ENCODE measurements at regions not wholly inside any gene's neighbourhood (a gene's known extent, or its start where the extent isn't known, plus 50 kb on each side); places are given as distances from the start of the nearest gene placed in this dataset.

GRCh38 chr6:1057490-1058135, 254.3 kb upstream of the FOXQ1 start:
- no peaks in the 10 kb centered on the region for H3K36me3 ChIP-seq (replicated peaks; ENCODE audit: insufficient read depth, low read depth)
- 58% methylated on average over 14 of the region's 14 CpGs for WGBS (ENCODE audit: low lambda C conversion rate, missing lambda C conversion rate)
- H3K9me2 ChIP-seq (replicated peaks; ENCODE audit: insufficient read depth) = no peaks in the 10 kb centered on the region
- no peaks in the 10 kb centered on the region for H3K79me2 ChIP-seq
- H4K20me1 ChIP-seq (ENCODE audit: insufficient read depth, poor library complexity, severe bottlenecking) = no peaks in the 10 kb centered on the region
- TF ChIP-seq EZH2 (IDR thresholded peaks at IDR 0.05; ENCODE audit: borderline replicate concordance) (no peak), EZH2phosphoT487 (IDR thresholded peaks at IDR 0.05; ENCODE audit: low read depth, severe bottlenecking, unreplicated experiment) (no peak)
- TF ChIP-seq, protein P1, sequence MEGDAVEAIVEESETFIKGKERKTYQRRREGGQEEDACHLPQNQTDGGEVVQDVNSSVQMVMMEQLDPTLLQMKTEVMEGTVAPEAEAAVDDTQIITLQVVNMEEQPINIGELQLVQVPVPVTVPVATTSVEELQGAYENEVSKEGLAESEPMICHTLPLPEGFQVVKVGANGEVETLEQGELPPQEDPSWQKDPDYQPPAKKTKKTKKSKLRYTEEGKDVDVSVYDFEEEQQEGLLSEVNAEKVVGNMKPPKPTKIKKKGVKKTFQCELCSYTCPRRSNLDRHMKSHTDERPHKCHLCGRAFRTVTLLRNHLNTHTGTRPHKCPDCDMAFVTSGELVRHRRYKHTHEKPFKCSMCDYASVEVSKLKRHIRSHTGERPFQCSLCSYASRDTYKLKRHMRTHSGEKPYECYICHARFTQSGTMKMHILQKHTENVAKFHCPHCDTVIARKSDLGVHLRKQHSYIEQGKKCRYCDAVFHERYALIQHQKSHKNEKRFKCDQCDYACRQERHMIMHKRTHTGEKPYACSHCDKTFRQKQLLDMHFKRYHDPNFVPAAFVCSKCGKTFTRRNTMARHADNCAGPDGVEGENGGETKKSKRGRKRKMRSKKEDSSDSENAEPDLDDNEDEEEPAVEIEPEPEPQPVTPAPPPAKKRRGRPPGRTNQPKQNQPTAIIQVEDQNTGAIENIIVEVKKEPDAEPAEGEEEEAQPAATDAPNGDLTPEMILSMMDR (IDR thresholded peaks at IDR 0.05; ENCODE audit: poor library complexity) = no peak
- no peak overlapping the region for H3K4me3 ChIP-seq
- H3K27ac ChIP-seq = no peak overlapping the region
- H3K4me2 ChIP-seq = no peak overlapping the region
- no peak overlapping the region for H2AFZ ChIP-seq
- DNase-seq (ENCODE audit: low spot score) = no peak
- H3K9me3 ChIP-seq (ENCODE audit: low read depth) = no peaks in the 10 kb centered on the region
- peaks cover 6% of the 10 kb centered on the region for H3K4me1 ChIP-seq (ENCODE audit: insufficient read depth)
- H3K27me3 ChIP-seq = no peaks in the 10 kb centered on the region

DNA sequence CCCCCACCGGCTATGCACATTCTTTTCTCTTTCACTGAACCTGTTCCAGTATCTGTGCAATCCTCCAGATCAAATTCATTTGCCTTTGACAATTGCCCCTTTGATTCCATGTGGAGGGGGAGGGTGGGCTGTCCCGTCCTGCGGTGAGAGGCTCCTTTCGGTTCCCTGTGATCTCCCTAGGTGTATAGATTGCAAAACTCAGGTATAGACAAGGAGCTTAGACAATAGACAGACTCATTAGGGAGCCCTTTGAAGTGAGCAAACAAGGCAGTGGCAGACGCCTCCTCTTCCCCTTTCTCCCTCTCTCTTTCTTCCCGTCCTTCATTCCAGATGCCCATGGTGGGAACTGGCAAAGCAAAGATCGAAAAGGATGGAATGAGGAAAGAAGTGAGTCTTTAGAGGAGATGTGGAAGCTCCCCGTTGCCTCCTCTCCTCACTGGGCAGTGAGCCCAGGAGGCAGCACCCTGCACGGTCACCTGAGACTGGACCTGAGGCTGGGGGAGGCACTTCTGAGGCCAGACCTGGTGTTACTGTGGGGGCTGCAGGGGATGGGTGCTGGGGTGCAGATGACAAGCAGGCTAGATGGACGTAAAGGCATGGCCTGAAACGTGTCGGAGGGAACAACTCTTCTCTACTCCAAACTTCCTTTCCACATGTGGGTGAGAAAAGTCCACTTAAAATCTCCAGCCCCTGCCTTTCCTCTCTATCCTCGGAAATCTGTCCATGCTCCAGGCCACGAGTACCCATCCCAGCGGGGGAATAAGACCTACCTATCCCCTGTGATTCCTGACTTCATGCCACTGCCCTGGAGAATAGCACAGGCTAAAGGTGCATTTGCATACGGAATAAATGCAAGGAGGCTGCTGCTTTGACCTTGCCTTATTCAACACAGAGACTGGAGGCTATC, 256.6 kb upstream of the FOXQ1 start:
- Histone ChIP-seq H3K9me2 (replicated peaks; ENCODE audit: insufficient read depth) (no peaks in the 10 kb centered on the region), H2AFZ (no peak overlapping the region), H3K4me3 (no peak overlapping the region), H3K9me3 (ENCODE audit: low read depth) (no peaks in the 10 kb centered on the region), H3K79me2 (no peaks in the 10 kb centered on the region), H3K4me2 (no peak overlapping the region), H3K4me1 (ENCODE audit: insufficient read depth) (peaks cover 6% of the 10 kb centered on the region), H4K20me1 (ENCODE audit: insufficient read depth, poor library complexity, severe bottlenecking) (no peaks in the 10 kb centered on the region), H3K36me3 (replicated peaks; ENCODE audit: insufficient read depth, low read depth) (no peaks in the 10 kb centered on the region), H3K27ac (no peak overlapping the region), H3K27me3 (no peaks in the 10 kb centered on the region)
- 68% methylated on average over 16 of the region's 16 CpGs for WGBS (ENCODE audit: low lambda C conversion rate, missing lambda C conversion rate)
- TF ChIP-seq EZH2 (IDR thresholded peaks at IDR 0.05; ENCODE audit: borderline replicate concordance) = no peak
- no peak for DNase-seq (ENCODE audit: low spot score)

DNA sequence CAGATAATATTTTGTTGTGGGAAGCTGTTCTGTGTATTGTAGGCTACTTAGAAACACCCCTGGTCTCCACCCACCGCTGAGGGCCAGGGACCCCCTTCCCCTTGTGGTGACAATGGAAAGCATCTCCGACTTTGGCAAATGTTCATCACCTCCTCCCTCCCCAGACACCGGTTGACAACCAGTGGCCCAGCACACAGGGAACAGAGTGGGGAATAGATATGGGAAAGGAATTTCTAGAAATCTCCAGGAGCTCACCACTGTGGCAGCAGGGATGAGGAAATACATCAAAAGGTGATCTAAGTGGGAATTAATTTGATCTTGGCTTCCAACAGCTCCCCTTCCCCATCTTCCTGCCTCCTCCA, 257.3 kb upstream of the FOXQ1 start:
- no peaks in the 10 kb centered on the region for H3K9me2 ChIP-seq (replicated peaks; ENCODE audit: insufficient read depth)
- no peak overlapping the region for H2AFZ ChIP-seq
- H3K4me3 ChIP-seq = no peak overlapping the region
- no peak overlapping the region for H3K27ac ChIP-seq
- peaks cover 6% of the 10 kb centered on the region for H3K4me1 ChIP-seq (ENCODE audit: insufficient read depth)
- H3K36me3 ChIP-seq (replicated peaks; ENCODE audit: insufficient read depth, low read depth) = no peaks in the 10 kb centered on the region
- TF ChIP-seq, protein P1 (IDR thresholded peaks at IDR 0.05; ENCODE audit: poor library complexity) = no peak
- no peak for TF ChIP-seq EZH2phosphoT487 (IDR thresholded peaks at IDR 0.05; ENCODE audit: low read depth, severe bottlenecking, unreplicated experiment)
- no peak for TF ChIP-seq EZH2 (IDR thresholded peaks at IDR 0.05; ENCODE audit: borderline replicate concordance)
- no peaks in the 10 kb centered on the region for H3K27me3 ChIP-seq
- no peaks in the 10 kb centered on the region for H3K9me3 ChIP-seq (ENCODE audit: low read depth)
- no peak overlapping the region for H3K4me2 ChIP-seq
- WGBS (ENCODE audit: low lambda C conversion rate, missing lambda C conversion rate) = 79% methylated on average over 3 of the region's 3 CpGs
- no peak for DNase-seq (ENCODE audit: low spot score)
- no peaks in the 10 kb centered on the region for H3K79me2 ChIP-seq
- no peaks in the 10 kb centered on the region for H4K20me1 ChIP-seq (ENCODE audit: insufficient read depth, poor library complexity, severe bottlenecking)

DNA sequence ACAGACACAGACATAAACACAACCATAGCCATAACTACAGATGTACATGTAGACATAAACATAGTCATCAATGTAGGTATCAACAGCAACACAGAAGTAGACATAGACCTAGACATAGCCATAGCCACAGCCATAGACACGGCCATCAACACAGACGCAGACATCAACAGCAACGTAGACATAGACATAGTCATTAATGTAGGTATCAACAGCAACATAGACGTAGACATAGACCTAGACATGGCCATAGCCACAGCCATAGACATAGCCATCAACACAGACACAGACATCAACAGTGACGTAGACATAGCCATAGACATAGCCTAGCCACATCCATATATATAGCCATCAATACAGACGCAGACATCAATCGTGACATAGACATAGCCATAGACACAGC, 258.3 kb upstream of the FOXQ1 start:
- 75% methylated on average over 7 of the region's 7 CpGs for WGBS (ENCODE audit: low lambda C conversion rate, missing lambda C conversion rate)

More for the DNA sequence above, 258.3 kb upstream of the FOXQ1 start:
- H3K36me3 ChIP-seq (replicated peaks; ENCODE audit: insufficient read depth, low read depth) = no peaks in the 10 kb centered on the region
- no peak overlapping the region for H3K4me2 ChIP-seq
- H3K4me3 ChIP-seq = no peak overlapping the region
- H3K9me3 ChIP-seq (ENCODE audit: low read depth) = no peaks in the 10 kb centered on the region
- H3K79me2 ChIP-seq = no peaks in the 10 kb centered on the region
- no peaks in the 10 kb centered on the region for H3K27me3 ChIP-seq
- TF ChIP-seq EZH2phosphoT487 (IDR thresholded peaks at IDR 0.05; ENCODE audit: low read depth, severe bottlenecking, unreplicated experiment) (no peak), EZH2 (IDR thresholded peaks at IDR 0.05; ENCODE audit: borderline replicate concordance) (no peak)
- TF ChIP-seq, protein P1 (IDR thresholded peaks at IDR 0.05; ENCODE audit: poor library complexity) = no peak
- DNase-seq (ENCODE audit: low spot score) = no peak
- peaks cover 6% of the 10 kb centered on the region for H3K4me1 ChIP-seq (ENCODE audit: insufficient read depth)
- no peak overlapping the region for H2AFZ ChIP-seq
- H4K20me1 ChIP-seq (ENCODE audit: insufficient read depth, poor library complexity, severe bottlenecking) = no peaks in the 10 kb centered on the region
- no peaks in the 10 kb centered on the region for H3K9me2 ChIP-seq (replicated peaks; ENCODE audit: insufficient read depth)
- no peak overlapping the region for H3K27ac ChIP-seq

Measured in hepatocyte (in vitro differentiated cells).